ENCODE measurements at regions not wholly inside any gene's neighbourhood (a gene's known extent, or its start where the extent isn't known, plus 50 kb on each side); places are given as distances from the start of the nearest gene placed in this dataset.

DNA sequence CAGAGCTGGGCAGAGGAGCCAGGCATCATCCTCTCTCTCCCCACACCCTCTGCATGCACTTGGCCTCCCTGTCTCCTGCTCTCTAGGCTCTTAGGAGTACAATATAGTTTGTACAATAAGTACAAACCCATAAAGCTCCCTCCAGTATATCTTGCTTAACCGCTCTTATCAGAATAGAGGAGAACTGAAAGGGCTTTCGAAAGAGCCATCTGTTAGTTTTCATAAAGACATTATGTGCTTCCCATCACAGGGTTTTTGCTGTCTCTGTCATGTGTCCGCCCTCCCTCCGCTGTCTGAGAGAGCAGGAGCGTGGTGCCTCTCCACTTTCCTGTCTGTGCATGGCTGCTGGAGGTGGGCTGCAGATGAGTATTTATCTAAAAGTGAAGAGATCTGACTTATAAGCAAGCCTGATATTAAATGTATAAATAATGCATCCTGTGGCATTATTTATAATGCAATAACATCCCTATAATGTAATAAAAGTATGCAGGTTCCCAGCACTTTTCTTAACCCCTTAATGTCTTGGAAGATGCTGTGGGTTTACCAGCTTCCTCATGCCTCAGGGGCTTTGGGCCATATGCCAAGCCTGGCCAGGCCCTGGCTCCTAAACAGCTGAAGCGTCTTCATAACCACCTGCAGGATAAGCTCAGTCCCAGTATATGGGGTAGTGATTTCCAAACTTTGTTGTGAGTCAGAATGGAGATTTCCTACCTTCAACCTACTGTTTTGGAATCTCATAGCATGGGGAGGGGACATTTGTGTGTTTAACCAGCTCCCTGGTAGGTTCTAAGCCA is 297.1 kb downstream of the DHX35 start:
- no peak for DNase-seq
- H3K27ac ChIP-seq, result no peak overlapping the region
- no peak for TF ChIP-seq POLR2A (IDR thresholded peaks at IDR 0.05)
- TF ChIP-seq EP300 (IDR thresholded peaks at IDR 0.05), result no peak
- TF ChIP-seq, protein P1, sequence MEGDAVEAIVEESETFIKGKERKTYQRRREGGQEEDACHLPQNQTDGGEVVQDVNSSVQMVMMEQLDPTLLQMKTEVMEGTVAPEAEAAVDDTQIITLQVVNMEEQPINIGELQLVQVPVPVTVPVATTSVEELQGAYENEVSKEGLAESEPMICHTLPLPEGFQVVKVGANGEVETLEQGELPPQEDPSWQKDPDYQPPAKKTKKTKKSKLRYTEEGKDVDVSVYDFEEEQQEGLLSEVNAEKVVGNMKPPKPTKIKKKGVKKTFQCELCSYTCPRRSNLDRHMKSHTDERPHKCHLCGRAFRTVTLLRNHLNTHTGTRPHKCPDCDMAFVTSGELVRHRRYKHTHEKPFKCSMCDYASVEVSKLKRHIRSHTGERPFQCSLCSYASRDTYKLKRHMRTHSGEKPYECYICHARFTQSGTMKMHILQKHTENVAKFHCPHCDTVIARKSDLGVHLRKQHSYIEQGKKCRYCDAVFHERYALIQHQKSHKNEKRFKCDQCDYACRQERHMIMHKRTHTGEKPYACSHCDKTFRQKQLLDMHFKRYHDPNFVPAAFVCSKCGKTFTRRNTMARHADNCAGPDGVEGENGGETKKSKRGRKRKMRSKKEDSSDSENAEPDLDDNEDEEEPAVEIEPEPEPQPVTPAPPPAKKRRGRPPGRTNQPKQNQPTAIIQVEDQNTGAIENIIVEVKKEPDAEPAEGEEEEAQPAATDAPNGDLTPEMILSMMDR (IDR thresholded peaks at IDR 0.05), result no peak
- no peaks in the 10 kb centered on the region for H3K27me3 ChIP-seq
- no peaks in the 10 kb centered on the region for H3K9me3 ChIP-seq
- no peak overlapping the region for H3K4me3 ChIP-seq
- H3K4me1 ChIP-seq (ENCODE audit: insufficient read depth), result no peaks in the 10 kb centered on the region
- intact Hi-C loops (cut with DNase I), result no loop called here
- no peaks in the 10 kb centered on the region for H3K36me3 ChIP-seq
- WGBS, 3 donors, result 21 to 25% (median 22%) methylated on average over 6 of the region's 6 CpGs

DNA sequence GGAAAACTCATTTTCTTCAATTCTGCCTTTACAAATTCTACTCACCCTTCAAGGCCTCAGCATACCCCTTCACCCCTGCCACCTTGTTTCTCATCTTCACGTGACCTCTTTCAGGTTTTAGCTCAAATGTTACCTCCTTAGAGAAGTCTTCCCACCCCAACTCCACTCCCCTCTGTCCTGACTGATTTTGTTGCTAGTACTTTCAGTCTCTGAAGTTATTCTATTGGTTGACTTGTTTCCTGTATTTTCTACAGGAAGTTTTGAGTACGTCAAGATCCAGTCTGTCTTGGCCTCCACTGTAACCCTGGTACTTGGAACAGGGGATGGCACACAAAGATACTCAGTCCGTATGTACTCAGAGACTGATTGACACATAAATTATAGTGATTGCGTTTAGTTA is 296.1 kb downstream of the DHX35 start:
- TF ChIP-seq, protein P1 (IDR thresholded peaks at IDR 0.05), result no peak
- TF ChIP-seq POLR2A (IDR thresholded peaks at IDR 0.05) (no peak), EP300 (IDR thresholded peaks at IDR 0.05) (no peak)
- Histone ChIP-seq H3K27me3 (no peaks in the 10 kb centered on the region), H3K4me3 (no peak overlapping the region), H3K27ac (no peak overlapping the region), H3K36me3 (no peaks in the 10 kb centered on the region), H3K9me3 (no peaks in the 10 kb centered on the region), H3K4me1 (ENCODE audit: insufficient read depth) (no peaks in the 10 kb centered on the region)
- intact Hi-C loops (cut with DNase I), result no loop called here
- no peak for DNase-seq
- WGBS, 3 donors, result 76 to 80% (median 78%) methylated on average over 4 of the region's 4 CpGs

DNA sequence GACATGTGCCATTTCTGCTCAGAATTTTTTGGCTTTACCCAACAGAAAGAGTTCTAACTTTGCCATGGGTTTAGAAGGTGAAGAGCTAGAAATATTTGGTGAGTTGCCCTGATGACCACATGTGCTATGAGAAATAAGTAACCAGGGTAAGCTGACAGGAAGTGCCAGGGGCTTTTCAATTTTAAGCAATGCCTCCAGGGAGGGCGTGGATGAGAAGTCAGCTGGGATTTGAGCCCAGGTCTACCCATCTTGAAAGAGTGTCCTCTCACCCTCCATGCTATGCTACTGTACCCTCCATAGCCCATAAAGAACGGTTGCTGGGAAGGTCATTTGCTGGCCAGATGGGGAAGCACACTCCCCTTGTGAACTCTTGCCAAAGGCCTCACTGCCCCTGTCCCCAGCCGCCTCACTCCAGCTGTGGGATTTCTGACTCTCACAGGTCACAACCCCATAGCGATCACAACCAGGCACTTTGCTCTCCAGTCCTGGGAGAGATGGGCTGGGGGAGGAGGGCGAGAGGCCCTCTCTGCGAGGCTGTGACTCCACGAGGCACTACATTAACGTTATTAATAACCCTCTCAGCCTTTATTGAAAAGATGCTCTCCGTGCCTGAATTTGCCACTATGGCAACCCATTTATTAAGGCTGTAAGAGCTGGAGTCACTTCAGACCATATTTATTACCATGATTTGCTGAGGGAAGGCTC is 291.1 kb downstream of the DHX35 start:
- no peaks in the 10 kb centered on the region for H3K27me3 ChIP-seq
- H3K27ac ChIP-seq, result no peak overlapping the region
- H3K36me3 ChIP-seq, result no peaks in the 10 kb centered on the region
- H3K9me3 ChIP-seq, result no peaks in the 10 kb centered on the region
- H3K4me1 ChIP-seq (ENCODE audit: insufficient read depth), result no peaks in the 10 kb centered on the region
- 30 to 48% (median 37%) methylated on average over 9 of the region's 9 CpGs for WGBS, 3 donors
- DNase-seq, result no peak
- H3K4me3 ChIP-seq, result no peak overlapping the region
- intact Hi-C loops (cut with DNase I), result no loop called here
- TF ChIP-seq EP300 (IDR thresholded peaks at IDR 0.05), result no peak
- TF ChIP-seq, protein P1 (IDR thresholded peaks at IDR 0.05), result no peak
- TF ChIP-seq POLR2A (IDR thresholded peaks at IDR 0.05), result no peak

DNA sequence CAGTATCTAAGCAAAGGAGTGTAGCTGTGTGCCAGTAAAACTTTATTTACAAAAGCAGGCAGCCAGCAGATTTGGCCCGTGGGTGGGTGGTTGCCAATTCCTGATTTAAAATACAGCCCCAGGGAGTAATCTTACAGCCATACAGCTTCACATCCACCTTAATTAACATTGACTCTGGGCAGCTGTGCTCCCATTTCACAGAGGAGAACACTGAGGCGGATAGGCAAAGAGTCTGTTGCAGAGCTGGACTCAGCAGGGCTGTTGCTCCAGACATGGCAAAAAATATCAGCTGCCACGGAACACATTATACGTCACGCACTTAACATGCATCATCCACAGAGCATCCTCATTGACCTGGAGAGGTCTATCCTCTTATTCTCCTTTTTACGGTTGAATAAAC is 289.9 kb downstream of the DHX35 start:
- TF ChIP-seq EP300 (IDR thresholded peaks at IDR 0.05), result no peak
- TF ChIP-seq, protein P1 (IDR thresholded peaks at IDR 0.05), result no peak
- no peak for TF ChIP-seq POLR2A (IDR thresholded peaks at IDR 0.05)
- WGBS, 3 donors, result 77 to 86% (median 81%) methylated on average over 6 of the region's 6 CpGs

More for the DNA sequence above, 289.9 kb downstream of the DHX35 start:
- Histone ChIP-seq H3K36me3 (no peaks in the 10 kb centered on the region), H3K27ac (no peak overlapping the region), H3K27me3 (no peaks in the 10 kb centered on the region), H3K4me1 (ENCODE audit: insufficient read depth) (no peaks in the 10 kb centered on the region), H3K9me3 (no peaks in the 10 kb centered on the region), H3K4me3 (no peak overlapping the region)
- intact Hi-C loops (cut with DNase I), result no loop called here
- DNase-seq, result no peak

Data from ovary (tissue), 7 donors.